ENCODE measurements at regions not wholly inside any gene's neighbourhood (a gene's known extent, or its start where the extent isn't known, plus 50 kb on each side); places are given as distances from the start of the nearest gene placed in this dataset.
"Not testable (repeated sequence)": the region's sequence is repeated elsewhere in the genome, so short reads cannot be mapped to it uniquely, and the experiment has no call there.

DNA sequence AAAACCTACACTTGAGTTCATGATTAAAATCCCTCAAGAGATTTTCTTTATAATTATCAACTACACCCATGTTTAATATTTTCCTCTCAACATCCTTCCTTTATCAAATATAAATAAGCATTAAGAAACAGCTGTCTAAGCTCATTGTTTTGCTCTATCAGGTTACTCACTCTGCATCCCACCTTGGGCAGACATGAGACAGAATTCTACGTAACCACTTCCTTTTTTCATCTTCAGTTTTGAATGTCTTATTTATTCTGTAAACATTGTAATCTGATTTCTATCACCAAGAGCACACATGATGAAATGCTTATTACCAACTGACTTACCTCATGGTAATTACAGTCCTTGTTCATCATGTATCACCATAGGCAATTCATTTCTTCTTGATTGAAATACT, 1256.6 kb upstream of the ATXN8OS start:
- in situ Hi-C loops (cut with HindIII; ENCODE audit: low sequenced_read_pairs): no loop called here

DNA sequence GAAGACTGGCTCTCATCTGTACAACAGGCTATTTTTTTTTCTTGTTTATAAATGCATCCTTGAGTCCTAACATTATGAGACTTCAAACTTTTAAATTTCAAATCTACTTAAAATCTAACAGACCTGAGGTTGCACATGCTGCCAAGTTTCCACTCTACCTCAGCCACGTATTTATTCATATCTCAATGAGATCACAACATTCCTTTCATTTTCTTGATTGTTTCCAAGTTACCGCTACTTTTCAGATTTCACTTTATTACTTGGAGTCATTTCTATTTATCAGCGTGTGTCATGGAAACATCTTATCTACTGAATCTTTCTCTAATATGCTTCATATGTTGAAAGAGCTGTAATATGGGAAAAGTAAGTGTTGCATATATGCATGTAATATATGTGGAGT, 1257.5 kb upstream of the ATXN8OS start:
- in situ Hi-C loops (cut with HindIII; ENCODE audit: low sequenced_read_pairs): no loop called here

DNA sequence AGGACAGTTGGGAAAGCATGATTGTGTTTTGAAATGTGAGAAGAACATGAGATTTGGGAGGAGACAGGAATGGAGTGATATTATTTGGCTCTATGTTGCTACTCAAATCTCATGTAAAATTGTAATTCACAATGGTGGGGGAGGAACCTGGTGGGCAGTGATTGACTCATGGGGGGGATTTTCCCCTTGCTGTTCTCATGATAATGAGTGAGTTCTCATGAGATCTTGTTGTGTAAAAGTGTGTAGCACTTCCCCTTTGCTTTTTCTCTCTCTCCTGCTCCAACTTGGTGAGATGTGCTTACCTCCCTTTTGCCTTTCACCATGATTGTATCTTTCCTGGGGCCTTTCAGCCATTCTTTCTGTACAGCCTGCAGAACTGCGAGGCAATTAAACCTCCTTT, 1261.0 kb upstream of the ATXN8OS start:
- in situ Hi-C loops (cut with HindIII; ENCODE audit: low sequenced_read_pairs): no loop called here

DNA sequence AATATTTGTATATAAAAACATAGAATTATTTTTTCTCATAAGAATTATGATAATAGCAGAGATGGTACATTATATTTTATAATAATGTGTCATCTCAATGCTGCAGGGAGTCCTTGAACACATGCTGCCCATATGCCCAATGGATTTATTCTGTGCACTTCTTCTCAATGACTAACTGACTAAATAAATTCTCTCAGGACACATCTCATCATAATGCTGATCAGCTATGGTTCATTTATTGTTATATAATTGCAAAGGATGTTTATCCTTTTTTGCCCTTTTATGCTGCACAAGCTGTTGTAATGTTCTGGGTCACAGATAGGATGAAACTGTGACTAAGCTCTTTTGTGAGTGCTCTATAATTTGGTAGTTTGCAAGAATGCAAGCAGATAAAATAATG, 1273.3 kb upstream of the ATXN8OS start:
- in situ Hi-C loops (cut with HindIII; ENCODE audit: low sequenced_read_pairs): no loop called here

DNA sequence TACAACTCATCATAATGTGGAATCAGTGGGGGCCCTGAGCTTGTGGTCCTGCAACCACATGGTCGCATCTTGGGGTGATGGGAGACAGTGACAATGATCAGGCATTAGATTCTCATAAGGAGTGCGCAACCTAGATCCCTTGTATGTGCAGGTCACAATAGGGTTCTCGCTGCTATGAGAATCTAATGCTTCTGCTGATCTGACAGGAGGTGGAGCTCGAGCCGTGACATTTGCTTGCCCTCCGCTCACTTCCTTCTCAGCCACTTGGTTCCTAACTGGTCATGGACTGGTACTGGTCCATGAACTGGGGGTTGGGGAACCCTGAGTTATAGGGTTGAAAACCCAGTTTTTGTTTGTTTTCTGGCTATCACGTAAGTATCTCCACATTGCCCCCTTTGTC, 1290.9 kb upstream of the ATXN8OS start:
- in situ Hi-C loops (cut with HindIII; ENCODE audit: low sequenced_read_pairs): no loop called here

DNA sequence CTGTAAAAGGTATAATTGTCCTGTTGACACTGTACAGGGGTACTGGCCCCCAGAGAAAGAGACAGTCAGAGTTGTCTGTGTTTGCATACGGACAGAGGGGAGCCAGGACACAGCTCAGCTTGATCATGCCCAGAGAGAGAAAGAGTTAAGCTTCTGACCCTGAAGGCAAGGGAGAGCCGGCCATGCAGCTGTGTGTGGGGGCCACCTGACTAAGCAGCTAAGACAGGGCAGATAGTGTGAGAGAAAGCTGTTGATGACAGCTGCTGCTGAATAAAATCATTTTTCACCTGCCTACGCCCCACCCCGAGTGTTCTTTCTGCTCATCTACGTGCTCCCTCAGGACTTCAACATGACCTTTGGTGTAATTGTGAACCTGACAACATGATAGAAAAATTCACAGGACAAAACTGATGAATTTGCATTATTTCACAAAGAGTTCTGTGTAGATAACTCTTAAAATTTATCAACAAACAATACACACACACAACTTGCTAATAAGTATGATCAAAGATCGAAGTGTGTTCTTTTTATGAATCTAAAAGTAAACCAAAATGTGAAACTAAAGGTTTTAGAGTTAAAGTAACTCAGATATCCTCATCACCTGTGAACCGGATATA, 1294.3 kb upstream of the ATXN8OS start:
- in situ Hi-C loops (cut with HindIII; ENCODE audit: low sequenced_read_pairs): no loop called here

DNA sequence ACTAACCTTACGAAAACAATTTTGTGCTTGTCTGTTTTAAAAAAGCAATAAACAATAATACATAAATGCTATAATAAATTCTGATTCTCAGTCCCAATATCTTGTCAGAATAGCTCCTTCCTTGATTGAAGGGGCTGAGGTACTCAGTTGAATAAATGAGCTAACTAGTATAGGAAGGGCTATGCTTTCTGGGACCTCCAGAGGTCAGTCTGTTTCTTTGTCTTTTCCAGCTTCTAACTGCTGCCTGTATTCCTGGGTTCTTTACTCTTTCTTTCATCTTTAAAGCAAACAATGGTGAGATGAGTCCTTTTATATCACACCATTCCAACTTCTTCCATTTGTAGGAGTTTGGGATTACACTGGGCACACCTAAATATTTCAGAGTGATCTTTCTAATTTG, 1297.0 kb upstream of the ATXN8OS start:
- in situ Hi-C loops (cut with HindIII; ENCODE audit: low sequenced_read_pairs): no loop called here

DNA sequence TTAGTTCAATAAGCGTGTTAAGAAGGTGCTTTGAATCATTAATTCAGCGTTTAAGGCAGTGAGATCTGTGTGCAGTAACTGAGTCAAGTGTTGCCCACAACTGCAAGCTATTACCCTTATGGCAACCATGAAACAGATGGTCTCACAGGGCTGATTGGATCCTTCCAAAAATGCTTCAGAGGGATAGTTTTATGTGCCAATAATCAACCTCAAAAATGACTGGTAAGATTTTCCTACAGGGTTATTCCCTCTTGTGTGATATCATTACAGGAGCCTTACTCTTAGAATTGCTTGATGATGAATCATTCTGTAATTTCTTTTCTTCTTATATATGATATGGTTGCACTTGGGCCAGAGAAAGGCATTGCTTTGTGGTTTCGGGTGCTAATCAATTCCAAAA, 1299.2 kb upstream of the ATXN8OS start:
- in situ Hi-C loops (cut with HindIII; ENCODE audit: low sequenced_read_pairs): no loop called here

DNA sequence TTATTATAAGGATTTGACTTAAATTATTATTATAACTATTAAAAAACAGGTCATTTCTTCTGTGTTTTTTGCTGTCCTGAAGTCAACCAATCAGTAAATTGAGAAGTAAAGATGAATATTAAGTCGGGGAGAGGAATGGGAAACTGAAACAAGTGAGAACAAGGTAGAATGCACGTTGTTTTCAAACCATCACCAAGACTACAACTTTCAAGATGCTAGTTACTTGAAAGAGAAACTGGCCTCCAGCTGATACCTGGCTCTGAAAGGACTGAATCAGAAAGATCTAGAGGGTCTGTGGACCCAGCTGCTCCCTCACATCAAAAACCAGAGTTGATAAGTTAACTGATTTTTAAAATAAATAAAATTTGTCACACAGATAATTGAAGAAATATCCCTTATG, 1301.5 kb upstream of the ATXN8OS start:
- in situ Hi-C loops (cut with HindIII; ENCODE audit: low sequenced_read_pairs): no loop called here

DNA sequence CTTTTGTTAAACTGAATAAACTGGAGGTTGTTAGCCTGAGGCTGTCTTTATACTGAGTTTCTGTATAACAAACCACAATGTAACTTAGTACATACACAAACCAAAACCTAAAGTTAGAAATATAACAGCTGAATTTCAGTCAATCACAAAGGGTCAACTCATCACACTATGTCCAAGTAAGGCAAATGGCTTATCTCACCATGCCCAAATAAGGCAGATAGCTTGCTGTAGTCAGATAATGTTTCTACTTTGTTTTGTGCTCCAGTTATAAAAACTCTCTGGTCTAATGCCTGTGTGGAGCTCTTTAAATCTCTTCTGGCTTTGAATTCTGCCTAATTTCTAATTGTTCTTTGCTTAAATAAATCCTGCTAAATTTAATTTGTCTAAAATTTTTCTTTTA, 1323.4 kb upstream of the ATXN8OS start:
- in situ Hi-C loops (cut with HindIII; ENCODE audit: low sequenced_read_pairs): no loop called here

DNA sequence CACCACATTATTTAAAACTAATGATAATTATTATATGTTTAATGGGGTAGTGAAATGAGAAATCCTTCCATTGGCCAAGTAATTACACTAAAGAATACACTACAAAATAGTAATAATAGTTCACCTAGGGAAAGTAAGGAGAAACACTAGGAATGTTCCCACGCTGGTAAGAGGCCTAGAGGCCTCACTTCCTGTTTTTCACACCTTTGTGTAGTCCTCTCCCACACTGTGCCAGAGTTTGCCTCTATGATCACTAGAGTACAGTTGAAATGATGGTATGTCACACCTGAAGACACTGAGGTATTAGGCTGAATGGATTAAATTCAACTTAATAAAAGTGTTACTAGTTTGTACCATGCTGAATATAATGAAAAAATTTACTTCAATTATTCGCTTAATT, 1348.0 kb upstream of the ATXN8OS start:
- in situ Hi-C loops (cut with HindIII; ENCODE audit: low sequenced_read_pairs): no loop called here

DNA sequence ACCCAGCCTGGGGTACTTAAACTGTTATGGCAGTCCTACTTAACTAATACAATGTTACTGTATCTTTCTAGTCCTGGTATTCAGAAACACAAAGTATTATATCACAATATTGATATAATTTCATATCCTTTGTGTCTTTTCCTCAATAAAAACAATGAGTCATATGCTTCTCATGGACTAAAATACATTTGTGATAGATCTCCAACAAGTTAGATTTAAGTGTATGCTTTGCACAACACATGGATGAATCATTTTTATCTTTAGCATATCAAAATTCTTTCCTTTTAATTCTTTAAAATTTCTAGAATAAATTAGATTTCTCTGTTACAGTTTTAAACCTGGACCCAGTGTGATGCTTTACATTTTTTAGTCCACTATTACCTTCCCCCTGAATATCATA, 1357.8 kb upstream of the ATXN8OS start:
- in situ Hi-C loops (cut with HindIII; ENCODE audit: low sequenced_read_pairs): no loop called here

DNA sequence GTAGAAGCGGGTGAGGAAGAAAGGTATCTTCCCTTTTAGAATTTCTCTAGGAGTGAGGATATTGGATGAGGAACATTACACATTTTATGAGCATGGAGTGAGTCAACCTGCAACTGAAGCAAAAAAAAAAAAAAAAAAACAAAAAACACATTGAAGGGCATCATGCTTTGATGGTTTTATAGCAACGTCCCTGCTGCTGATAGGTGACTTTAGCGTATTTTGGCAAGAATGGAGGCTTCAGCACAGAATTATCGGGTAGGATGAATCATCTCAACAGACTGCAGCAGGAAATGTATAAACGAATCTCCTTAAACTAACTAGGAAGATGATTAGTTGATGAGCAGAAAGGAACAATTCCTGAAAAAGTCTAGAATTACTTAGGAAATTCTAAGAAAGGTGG, 1359.6 kb upstream of the ATXN8OS start:
- in situ Hi-C loops (cut with HindIII; ENCODE audit: low sequenced_read_pairs): no loop called here

DNA sequence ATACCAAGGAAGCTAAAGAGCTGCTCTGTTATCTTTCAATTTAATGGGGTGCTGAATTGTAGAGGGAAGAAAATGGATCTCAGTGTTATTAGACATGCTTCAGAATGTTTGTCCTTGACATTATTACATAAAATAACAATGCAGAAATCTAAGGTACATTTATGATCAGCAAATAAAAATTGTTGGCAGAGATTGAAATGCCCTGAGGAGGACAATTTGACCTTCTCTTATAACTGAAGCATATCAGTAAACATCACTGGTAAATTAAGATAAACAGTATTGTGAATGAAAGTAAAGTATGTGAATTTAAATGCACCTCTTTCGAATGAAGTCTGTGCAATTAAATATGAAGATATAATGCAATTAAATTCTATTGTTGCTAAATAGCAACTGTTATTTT, 1362.1 kb upstream of the ATXN8OS start:
- in situ Hi-C loops (cut with HindIII; ENCODE audit: low sequenced_read_pairs): no loop called here

DNA sequence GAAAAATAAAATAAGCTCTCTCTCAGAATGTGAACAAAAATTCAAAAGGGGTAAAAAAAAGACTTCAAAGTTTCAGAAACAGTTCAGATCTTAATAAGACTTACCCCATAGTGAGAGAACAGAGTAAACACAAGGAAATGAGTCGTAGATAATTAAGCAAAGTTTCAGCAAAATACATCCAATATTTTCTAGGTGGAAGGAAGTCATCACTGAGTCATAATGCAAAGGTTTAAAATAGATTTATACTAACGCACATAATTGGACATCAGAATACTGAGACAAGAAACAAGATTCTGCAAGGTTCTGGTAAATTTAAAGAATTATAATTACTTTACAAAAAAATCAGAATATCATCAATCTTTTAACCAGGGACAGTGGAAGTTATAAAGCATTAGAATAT, 1370.7 kb upstream of the ATXN8OS start:
- in situ Hi-C loops (cut with HindIII; ENCODE audit: low sequenced_read_pairs): no loop called here

DNA sequence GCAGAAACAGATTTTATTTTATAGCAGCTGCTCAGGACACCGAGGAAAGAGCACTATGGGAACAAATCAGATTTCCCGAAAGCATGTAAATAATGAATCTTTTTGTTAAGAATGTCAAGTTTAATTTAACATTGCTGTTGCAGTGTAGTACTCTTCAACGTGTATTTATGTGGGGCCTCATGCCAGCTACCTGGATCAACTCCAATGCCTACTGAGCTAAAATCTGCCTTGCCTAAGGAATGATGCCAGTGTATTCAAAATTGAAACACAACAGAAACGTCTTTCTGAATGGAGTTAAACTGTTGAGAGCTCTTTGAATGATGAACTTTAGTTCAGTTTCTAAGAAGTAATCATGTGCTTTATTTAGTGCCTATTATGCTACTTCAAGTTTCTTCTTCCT, 1379.8 kb upstream of the ATXN8OS start:
- in situ Hi-C loops (cut with HindIII; ENCODE audit: low sequenced_read_pairs): no loop called here

DNA sequence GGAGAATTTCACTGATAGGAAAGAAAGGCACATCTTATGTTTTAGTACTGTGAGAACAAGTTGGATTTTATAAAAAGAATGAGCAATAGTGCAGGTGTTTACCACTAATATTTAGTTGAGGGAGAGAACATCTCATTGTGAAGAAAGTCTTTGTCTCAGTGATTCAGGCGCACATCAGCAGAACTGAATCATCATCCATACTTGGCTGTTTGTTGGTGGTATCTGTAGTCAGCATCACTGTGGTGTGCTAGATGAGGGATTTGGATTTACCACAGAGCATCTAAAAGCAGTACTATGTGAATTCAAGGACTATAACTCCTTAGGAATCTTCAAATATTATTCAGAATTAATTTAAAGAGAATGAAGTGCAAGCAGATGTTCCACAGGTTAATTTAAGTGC, 1380.5 kb upstream of the ATXN8OS start:
- in situ Hi-C loops (cut with HindIII; ENCODE audit: low sequenced_read_pairs): no loop called here

DNA sequence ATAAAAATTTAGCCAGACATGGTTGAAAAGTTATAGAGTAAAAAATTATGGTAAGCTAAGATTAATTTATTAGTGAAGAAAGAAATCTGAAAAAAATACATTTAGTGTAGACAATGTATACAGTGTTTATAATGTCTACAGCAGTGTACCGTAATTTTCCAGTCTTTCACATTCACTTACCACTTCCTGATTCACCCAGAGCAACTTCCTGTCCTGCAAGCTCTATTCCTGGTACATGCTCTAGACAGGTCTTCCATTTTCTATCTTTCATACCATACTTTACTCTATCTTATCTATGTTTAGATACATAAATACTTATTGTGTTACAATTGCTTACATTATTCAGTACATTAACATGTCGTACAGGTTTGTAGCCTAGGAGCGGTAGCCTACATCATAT, 1387.8 kb upstream of the ATXN8OS start:
- in situ Hi-C loops (cut with HindIII; ENCODE audit: low sequenced_read_pairs): no loop called here

DNA sequence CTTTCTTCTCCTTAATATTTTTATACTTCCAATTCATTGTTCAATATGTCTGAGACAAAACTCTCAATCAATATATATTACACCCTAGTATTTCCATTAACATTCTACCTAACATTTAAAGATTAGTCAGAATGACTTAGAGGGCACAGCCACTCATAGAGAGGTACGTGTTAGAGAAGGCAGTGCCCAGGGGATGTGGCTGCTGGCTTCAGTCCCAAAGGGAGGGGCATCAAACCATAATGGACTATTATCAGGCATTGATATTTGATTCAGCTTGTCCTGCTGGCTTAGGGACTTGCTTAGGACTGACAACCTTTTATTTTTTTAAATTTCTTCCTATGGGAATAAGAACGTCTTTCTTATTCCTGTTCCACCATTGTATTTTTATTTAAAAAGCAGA, 1392.0 kb upstream of the ATXN8OS start:
- in situ Hi-C loops (cut with HindIII; ENCODE audit: low sequenced_read_pairs): no loop called here

DNA sequence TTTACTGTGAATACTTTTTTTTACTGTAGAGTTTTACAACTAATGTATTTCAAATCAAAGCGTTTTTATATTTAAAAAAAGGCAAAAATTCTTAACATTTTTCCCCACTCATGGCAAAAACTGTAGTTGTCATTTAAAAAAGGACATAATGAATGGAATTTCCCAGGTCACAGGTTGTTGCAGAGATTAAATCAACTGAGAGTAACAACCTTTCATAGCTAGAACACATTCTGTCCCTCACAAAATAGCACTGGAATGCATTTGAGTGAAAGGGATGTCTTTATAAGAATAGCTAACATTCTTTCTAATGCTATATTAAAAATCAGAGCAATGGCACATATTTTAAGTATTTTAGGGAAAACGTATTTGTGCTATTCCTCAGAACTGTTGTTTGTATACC, 1393.3 kb upstream of the ATXN8OS start:
- in situ Hi-C loops (cut with HindIII; ENCODE audit: low sequenced_read_pairs): no loop called here

DNA sequence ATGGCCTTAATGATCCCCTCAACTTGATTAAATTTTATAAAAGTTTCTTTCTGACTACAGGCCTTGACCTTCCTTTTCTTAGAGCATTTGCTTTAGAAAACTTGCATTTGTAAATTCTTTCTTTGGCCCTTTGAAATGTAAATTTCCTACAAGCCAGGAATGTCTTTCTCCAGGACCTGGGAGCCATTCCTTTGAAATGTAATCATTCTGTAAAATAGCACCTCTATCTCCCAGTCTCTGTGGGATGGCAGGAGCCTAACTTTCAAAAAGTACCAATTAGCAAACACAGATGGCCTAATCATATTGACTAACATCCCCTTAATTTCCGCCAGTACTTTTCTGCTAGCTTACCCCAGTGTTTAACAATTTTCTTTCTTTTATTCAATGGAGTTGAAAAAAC, 1394.2 kb upstream of the ATXN8OS start:
- in situ Hi-C loops (cut with HindIII; ENCODE audit: low sequenced_read_pairs): no loop called here

DNA sequence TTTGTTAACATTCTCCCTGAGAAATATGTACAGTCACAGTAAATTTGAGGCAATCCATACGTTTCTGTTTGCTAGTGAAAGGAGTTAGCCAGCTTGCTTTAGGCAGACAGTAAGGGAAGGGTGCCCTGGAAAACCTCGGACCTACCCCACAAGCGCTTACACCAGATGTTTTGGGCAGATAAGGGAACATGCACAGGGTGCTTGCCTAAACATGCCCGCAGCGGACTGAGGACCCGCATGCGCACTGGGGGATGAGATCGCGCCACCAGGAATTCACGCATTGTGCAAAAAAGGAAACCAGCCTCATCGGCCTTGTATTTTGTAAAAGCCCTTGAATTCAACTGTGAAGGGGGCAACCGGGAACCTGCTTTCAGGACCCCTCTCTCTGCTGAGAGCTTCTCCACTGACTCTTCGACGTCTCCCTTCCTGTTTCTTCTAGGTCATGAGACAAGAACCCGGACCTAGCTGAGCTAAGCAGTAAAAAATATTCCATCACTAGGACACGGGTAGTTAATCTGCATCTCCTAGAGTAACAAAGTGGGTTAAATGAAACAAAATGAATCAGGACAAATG, 1399.2 kb upstream of the ATXN8OS start:
- in situ Hi-C loops (cut with HindIII; ENCODE audit: low sequenced_read_pairs): no loop called here

DNA sequence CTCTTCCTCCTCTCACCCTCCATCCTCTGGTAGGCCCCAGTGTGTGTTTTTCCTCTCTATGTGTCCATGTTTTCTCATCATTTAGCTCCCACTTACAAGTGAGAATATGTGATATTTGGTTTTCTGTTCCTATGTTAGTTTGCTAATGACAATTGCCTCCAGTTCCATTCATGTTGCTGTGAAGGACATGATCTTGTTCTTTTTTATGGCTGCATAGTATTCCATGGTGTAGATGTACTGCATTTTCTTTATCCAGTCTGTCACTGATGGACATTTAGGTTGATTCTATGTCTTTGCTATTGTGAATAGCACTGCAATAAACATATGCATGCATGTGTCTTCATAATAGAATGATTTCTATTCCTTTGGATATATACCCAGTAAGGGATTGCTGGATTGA, 1401.6 kb upstream of the ATXN8OS start:
- in situ Hi-C loops (cut with HindIII; ENCODE audit: low sequenced_read_pairs): not testable (repeated sequence)

Data from endothelial cell of hepatic sinusoid (primary cell).